KMS-11 (cell line): ENCODE measurements at regions not wholly inside any gene's neighbourhood (a gene's known extent, or its start where the extent isn't known, plus 50 kb on each side); places are given as distances from the start of the nearest gene placed in this dataset.

ENCODE experiments used
- H2AFZ ChIP-seq: fragments of 200-600 bp; sonication (generic); 2 replicates; pipeline ENCODE4 v1.6.1; 2016; ENCODE audit warnings: antibody characterized with exemption, mixed run types, low read depth
- H3K27ac ChIP-seq: fragments of 200-600 bp; sonication (generic); 2 replicates; pipeline ENCODE4 v1.6.1; 2016; ENCODE audit warnings: mild to moderate bottlenecking, mixed run types
- H3K27me3 ChIP-seq: fragments of 200-600 bp; sonication (generic); 2 replicates; pipeline ENCODE4 v1.6.1; 2017; ENCODE audit warnings: mild to moderate bottlenecking, low read depth, mixed run types, moderate library complexity; ENCODE audit not compliant: insufficient read depth
- H3K36me3 ChIP-seq: fragments of 200-600 bp; sonication (generic); 2 replicates; pipeline ENCODE4 v1.6.1; 2017; ENCODE audit warnings: mild to moderate bottlenecking, mixed run types; ENCODE audit not compliant: insufficient read depth
- H3K4me1 ChIP-seq: fragments of 200-600 bp; sonication (generic); 2 replicates; pipeline ENCODE4 v1.6.1; 2016; ENCODE audit warnings: mild to moderate bottlenecking, low read depth, mixed run types; ENCODE audit not compliant: poor library complexity, severe bottlenecking
- H3K4me2 ChIP-seq: fragments of 200-600 bp; sonication (generic); 2 replicates; pipeline ENCODE4 v1.7.0; 2016; ENCODE audit warnings: mild to moderate bottlenecking, mixed run types
- H3K4me3 ChIP-seq: fragments of 200-600 bp; sonication (generic); IDR thresholded peaks from 2 replicates; pipeline ENCODE4 v1.6.1; 2017; ENCODE audit warnings: low read depth, low read length, mixed read lengths; ENCODE audit not compliant: insufficient read depth
- H3K79me2 ChIP-seq: fragments of 200-600 bp; sonication (generic); 2 replicates; pipeline ENCODE4 v1.6.1; 2016; ENCODE audit warnings: low read depth, mixed run types; ENCODE audit not compliant: insufficient read depth
- H3K9ac ChIP-seq: fragments of 200-600 bp; sonication (generic); 2 replicates; pipeline ENCODE4 v1.6.1; 2016; ENCODE audit warnings: mild to moderate bottlenecking, mixed run types
- H4K20me1 ChIP-seq: fragments of 200-600 bp; sonication (generic); 2 replicates; pipeline ENCODE4 v1.6.1; 2016; ENCODE audit warnings: mild to moderate bottlenecking, mixed run types; ENCODE audit not compliant: insufficient read depth
- CTCF ChIP-seq: fragments of 200-600 bp; sonication (generic); conservative IDR thresholded peaks from 2 replicates; pipeline ENCODE4 v1.6.1; 2017; ENCODE audit warnings: low read depth, mild to moderate bottlenecking, antibody characterized with exemption, low read length, moderate library complexity, mixed read lengths

- no peak overlapping the region for H3K9ac ChIP-seq
Observed at GRCh38 chr14:27228053-27228452, 630.2 kb upstream of the NOVA1 start.

GRCh38 chr14:27234331-27234730 is 636.5 kb upstream of the NOVA1 start:
- Histone ChIP-seq H2AFZ (no peak overlapping the region), H3K4me3 (no peak overlapping the region), H3K9ac (no peak overlapping the region), H3K79me2 (no peaks in the 10 kb centered on the region), H3K4me1 (no peaks in the 10 kb centered on the region), H3K36me3 (no peaks in the 10 kb centered on the region), H3K27ac (no peak overlapping the region), H3K27me3 (no peaks in the 10 kb centered on the region), H4K20me1 (no peaks in the 10 kb centered on the region), H3K4me2 (no peak overlapping the region)
- TF ChIP-seq CTCF = no peak

More at GRCh38 chr14:27228053-27228452, 630.2 kb upstream of the NOVA1 start:
- no peaks in the 10 kb centered on the region for H3K4me1 ChIP-seq
- no peak overlapping the region for H3K4me2 ChIP-seq
- no peaks in the 10 kb centered on the region for H4K20me1 ChIP-seq
- H3K27ac ChIP-seq = no peak overlapping the region
- no peak for TF ChIP-seq CTCF
- no peaks in the 10 kb centered on the region for H3K27me3 ChIP-seq
- H3K36me3 ChIP-seq = no peaks in the 10 kb centered on the region
- no peaks in the 10 kb centered on the region for H3K79me2 ChIP-seq
- no peak overlapping the region for H2AFZ ChIP-seq
- no peak overlapping the region for H3K4me3 ChIP-seq

- Histone ChIP-seq H3K27ac (no peak overlapping the region), H3K4me1 (no peaks in the 10 kb centered on the region), H3K9ac (no peak overlapping the region), H3K79me2 (no peaks in the 10 kb centered on the region), H3K4me3 (no peak overlapping the region), H3K4me2 (no peak overlapping the region), H2AFZ (no peak overlapping the region), H4K20me1 (no peaks in the 10 kb centered on the region), H3K27me3 (no peaks in the 10 kb centered on the region), H3K36me3 (no peaks in the 10 kb centered on the region)
- TF ChIP-seq CTCF = no peak
Observed at GRCh38 chr14:27236601-27237000, 638.8 kb upstream of the NOVA1 start.

- no peaks in the 10 kb centered on the region for H3K36me3 ChIP-seq
- H3K79me2 ChIP-seq = no peaks in the 10 kb centered on the region
- H3K27me3 ChIP-seq = no peaks in the 10 kb centered on the region
- H3K4me1 ChIP-seq = no peaks in the 10 kb centered on the region
- no peak overlapping the region for H2AFZ ChIP-seq
- no peak overlapping the region for H3K9ac ChIP-seq
- H3K4me3 ChIP-seq = no peak overlapping the region
- TF ChIP-seq CTCF = no peak
- no peak overlapping the region for H3K27ac ChIP-seq
- H3K4me2 ChIP-seq = no peak overlapping the region
- no peaks in the 10 kb centered on the region for H4K20me1 ChIP-seq
Observed at GRCh38 chr14:27242874-27243273, 645.0 kb upstream of the NOVA1 start.
